CD8-positive, alpha-beta memory T cell (primary cell): ENCODE measurements at regions not wholly inside any gene's neighbourhood (a gene's known extent, or its start where the extent isn't known, plus 50 kb on each side); places are given as distances from the start of the nearest gene placed in this dataset.
"Not testable (repeated sequence)": the region's sequence is repeated elsewhere in the genome, so short reads cannot be mapped to it uniquely, and the experiment has no call there.

Experiments
- CTCF ChIA-PET: fragments of 350-600 bp; sonication (Branson Sonifier 250); formaldehyde crosslinking; loops from one replicate; lab custom pipeline; 2021; ENCODE audit warnings: antibody characterized with exemption; lab: Charles Lee
- POLR2A ChIA-PET: fragments of 350-600 bp; sonication (Branson Sonifier 250); formaldehyde crosslinking; loops from one replicate; lab custom pipeline; 2021; ENCODE audit warnings: antibody characterized with exemption; lab: Charles Lee
- DNase-seq, 5 donors: peaks; one replicate each; pipeline versions ENCODE4 v3.0.0 to v3.0.0-alpha.2; 2020 to 2022; ENCODE audit warnings: mixed read lengths in 1 of 5
- H3K27ac ChIP-seq: one replicate; pipeline ENCODE4 v1.7.0; 2013; ENCODE audit warnings: low read depth, mild to moderate bottlenecking, low read length, moderate library complexity
- H3K27me3 ChIP-seq: 2 replicates; pipeline ENCODE4 v1.7.0; 2013; ENCODE audit warnings: low read length, mild to moderate bottlenecking; ENCODE audit not compliant: insufficient read depth, poor library complexity, severe bottlenecking
- H3K36me3 ChIP-seq: 2 replicates; pipeline ENCODE4 v1.7.0; 2013; ENCODE audit warnings: mild to moderate bottlenecking, low read length, moderate library complexity; ENCODE audit not compliant: insufficient read depth
- H3K4me1 ChIP-seq: 2 replicates; pipeline ENCODE4 v1.7.0; 2013; ENCODE audit warnings: mild to moderate bottlenecking, low read length, moderate library complexity; ENCODE audit not compliant: insufficient read depth
- H3K4me3 ChIP-seq: 2 replicates; pipeline ENCODE4 v1.7.0; 2013; ENCODE audit warnings: mild to moderate bottlenecking, low read length
- H3K9me3 ChIP-seq: 2 replicates; pipeline ENCODE4 v1.7.0; 2013; ENCODE audit warnings: mild to moderate bottlenecking, low read length
- H3K27ac Mint-ChIP-seq, 8 donors: one replicate each; pipeline ENCODE4 v1.8.0; 2020 to 2021; ENCODE audit warnings: mixed read lengths in 8 of 8, mild to moderate bottlenecking in 6 of 8, inconsistent platforms in 3 of 8, moderate library complexity in 3 of 8
- H3K27me3 Mint-ChIP-seq, 2 donors: one replicate each; pipeline ENCODE4 v1.8.0; 2020 to 2021; ENCODE audit warnings: mixed read lengths in 2 of 2, mild to moderate bottlenecking in 1 of 2, moderate library complexity in 1 of 2
- H3K36me3 Mint-ChIP-seq, 3 donors: one replicate each; pipeline ENCODE4 v1.8.0; 2020 to 2021; ENCODE audit warnings: mixed read lengths in 3 of 3, inconsistent platforms in 1 of 3, mild to moderate bottlenecking in 1 of 3
- H3K4me1 Mint-ChIP-seq, 3 donors: one replicate each; pipeline ENCODE4 v1.8.0; 2020 to 2021; ENCODE audit warnings: mixed read lengths in 3 of 3, inconsistent platforms in 1 of 3, mild to moderate bottlenecking in 1 of 3
- H3K4me3 Mint-ChIP-seq, 7 donors: one replicate each; pipeline ENCODE4 v1.8.0; 2020 to 2021; ENCODE audit warnings: mixed read lengths in 7 of 7, mild to moderate bottlenecking in 6 of 7, moderate library complexity in 4 of 7, inconsistent platforms in 2 of 7
- H3K9me3 Mint-ChIP-seq, 5 donors: one replicate each; pipeline ENCODE4 v1.8.0; 2020 to 2022; ENCODE audit warnings: mixed read lengths in 5 of 5, mild to moderate bottlenecking in 3 of 5, moderate library complexity in 2 of 5, inconsistent platforms in 1 of 5

GRCh38 chr6:168189200-168190013, 110.4 kb upstream of the FRMD1 start:
- Mint-ChIP-seq H3K36me3 (no peaks in the 10 kb centered on the region), H3K27ac (no peak overlapping the region), H3K4me3 (peak overlapping the region in 1 of 7 donors; percentile 23), H3K4me1 (no peaks in the 10 kb centered on the region), H3K9me3 (no peaks in the 10 kb centered on the region), H3K27me3 (peaks cover 0 to 7% of the 10 kb centered on the region in 2 donors)
- H3K4me3 ChIP-seq = no peak overlapping the region
- DNase-seq = no peak
- no peaks in the 10 kb centered on the region for H3K9me3 ChIP-seq
- no peaks in the 10 kb centered on the region for H3K27me3 ChIP-seq
- H3K27ac ChIP-seq = no peak overlapping the region
- H3K36me3 ChIP-seq = no peaks in the 10 kb centered on the region
- H3K4me1 ChIP-seq = no peaks in the 10 kb centered on the region
- POLR2A ChIA-PET = no interaction called here
- CTCF ChIA-PET = no interaction called here

GRCh38 chr6:168188369-168189199, 109.6 kb upstream of the FRMD1 start:
- Mint-ChIP-seq H3K4me1 (no peaks in the 10 kb centered on the region), H3K27ac (no peak overlapping the region), H3K4me3 (peak overlapping the region in 1 of 7 donors; percentile 23), H3K36me3 (no peaks in the 10 kb centered on the region), H3K9me3 (no peaks in the 10 kb centered on the region), H3K27me3 (peaks cover 0 to 7% of the 10 kb centered on the region in 2 donors)
- DNase-seq = no peak
- no peaks in the 10 kb centered on the region for H3K36me3 ChIP-seq
- ChIA-PET POLR2A (no interaction called here), CTCF (no interaction called here)
- no peak overlapping the region for H3K4me3 ChIP-seq
- peaks cover 3% of the 10 kb centered on the region for H3K27me3 ChIP-seq
- no peaks in the 10 kb centered on the region for H3K9me3 ChIP-seq
- H3K27ac ChIP-seq = no peak overlapping the region
- H3K4me1 ChIP-seq = no peaks in the 10 kb centered on the region

DNA sequence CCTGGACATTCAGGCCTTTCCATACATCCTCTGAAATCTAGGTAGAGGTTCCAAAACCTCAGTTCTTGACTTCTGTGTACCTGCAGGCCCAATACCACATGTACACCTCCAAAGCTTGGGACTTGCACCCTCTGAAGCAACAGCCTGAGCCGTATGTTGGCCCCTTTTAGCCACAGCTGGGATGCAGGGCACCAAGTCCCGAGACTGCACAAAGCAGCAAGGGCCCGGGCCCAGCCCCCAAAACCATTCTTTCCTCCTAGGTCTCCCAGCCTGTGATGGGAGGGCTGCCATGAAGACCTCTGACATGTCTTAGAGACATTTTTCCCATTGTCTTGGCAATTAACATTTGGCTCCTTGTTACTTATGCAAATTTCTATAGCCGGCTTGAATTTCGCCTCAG, 107.4 kb upstream of the FRMD1 start:
- Mint-ChIP-seq H3K9me3 (peaks cover 0 to 3% (median 0%) of the 10 kb centered on the region in 5 donors), H3K4me1 (no peaks in the 10 kb centered on the region), H3K4me3 (no peak overlapping the region), H3K27ac (no peak overlapping the region), H3K36me3 (no peaks in the 10 kb centered on the region), H3K27me3 (peaks cover 4 to 7% of the 10 kb centered on the region in 2 donors)
- ChIA-PET POLR2A (no interaction called here), CTCF (no interaction called here)
- Histone ChIP-seq H3K27ac (no peak overlapping the region), H3K27me3 (peaks cover 3% of the 10 kb centered on the region), H3K36me3 (no peaks in the 10 kb centered on the region), H3K4me3 (no peak overlapping the region), H3K9me3 (no peaks in the 10 kb centered on the region), H3K4me1 (no peaks in the 10 kb centered on the region)
- no peak for DNase-seq

DNA sequence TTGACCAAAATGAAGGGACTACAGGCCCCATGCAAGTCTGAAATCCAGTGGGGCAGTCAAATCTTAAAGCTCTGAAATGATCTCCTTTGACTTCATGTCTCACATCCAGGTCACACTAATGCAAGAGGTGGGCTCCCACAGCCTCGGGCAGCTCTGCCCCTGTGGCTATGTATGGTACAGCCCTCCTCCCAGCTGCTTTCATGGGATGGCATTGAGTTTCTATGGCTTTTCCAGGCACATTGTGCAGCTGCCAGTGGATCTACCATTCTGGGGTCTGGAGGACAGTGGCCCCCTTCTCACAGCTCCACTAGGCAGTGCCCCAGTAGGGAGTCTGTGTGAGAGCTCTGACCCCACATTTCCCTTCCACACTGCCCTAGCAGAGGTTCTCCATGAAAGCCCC, 107.0 kb upstream of the FRMD1 start:
- H3K4me3 ChIP-seq, H3K4me3 Mint-ChIP-seq, H3K27ac ChIP-seq, DNase-seq, H3K9me3 ChIP-seq, H3K27ac Mint-ChIP-seq, CTCF ChIA-PET, H3K27me3 Mint-ChIP-seq, POLR2A ChIA-PET, H3K36me3 Mint-ChIP-seq, H3K4me1 ChIP-seq, H3K36me3 ChIP-seq, H3K4me1 Mint-ChIP-seq, H3K9me3 Mint-ChIP-seq, H3K27me3 ChIP-seq: not testable (repeated sequence)

DNA sequence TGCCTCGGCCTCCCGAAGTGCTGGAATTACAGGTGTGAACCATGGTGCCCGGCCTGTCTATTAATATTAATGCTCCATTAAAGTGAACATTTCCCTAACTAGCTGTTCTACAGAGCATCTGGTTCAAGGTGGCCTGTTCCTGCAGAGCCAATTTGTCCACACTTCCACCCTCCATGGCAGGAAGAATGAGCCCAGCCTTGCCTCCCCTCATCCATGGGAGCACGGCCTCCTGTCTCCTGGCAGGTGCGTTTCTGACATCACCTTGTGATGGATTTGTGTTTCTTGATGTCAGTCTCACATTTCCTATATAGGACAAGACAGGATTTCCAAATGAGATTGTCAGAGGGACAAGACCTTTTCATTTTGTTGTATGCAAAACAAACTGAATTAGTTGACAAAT, 105.7 kb upstream of the FRMD1 start:
- ChIA-PET POLR2A (no interaction called here), CTCF (no interaction called here)
- no peak overlapping the region for H3K27ac ChIP-seq
- DNase-seq = no peak
- no peak overlapping the region for H3K4me3 ChIP-seq
- H3K4me3 Mint-ChIP-seq = no peak overlapping the region
- no peaks in the 10 kb centered on the region for H3K4me1 ChIP-seq
- no peaks in the 10 kb centered on the region for H3K36me3 Mint-ChIP-seq
- no peaks in the 10 kb centered on the region for H3K4me1 Mint-ChIP-seq
- H3K27me3 ChIP-seq = peaks cover 3% of the 10 kb centered on the region
- H3K36me3 ChIP-seq = no peaks in the 10 kb centered on the region
- no peaks in the 10 kb centered on the region for H3K9me3 ChIP-seq
- no peak overlapping the region for H3K27ac Mint-ChIP-seq
- peaks cover 3 to 4% of the 10 kb centered on the region in 2 donors for H3K27me3 Mint-ChIP-seq
- H3K9me3 Mint-ChIP-seq = peaks cover 0 to 3% (median 0%) of the 10 kb centered on the region in 5 donors

- Mint-ChIP-seq H3K27ac (no peak overlapping the region), H3K27me3 (peaks cover 5 to 8% of the 10 kb centered on the region in 2 donors), H3K4me3 (no peak overlapping the region), H3K36me3 (no peaks in the 10 kb centered on the region), H3K4me1 (no peaks in the 10 kb centered on the region), H3K9me3 (peaks cover 0 to 3% (median 0%) of the 10 kb centered on the region in 5 donors)
- Histone ChIP-seq H3K9me3 (no peaks in the 10 kb centered on the region), H3K27ac (no peak overlapping the region), H3K4me1 (no peaks in the 10 kb centered on the region), H3K36me3 (no peaks in the 10 kb centered on the region), H3K4me3 (no peak overlapping the region), H3K27me3 (peaks cover 3% of the 10 kb centered on the region)
- ChIA-PET POLR2A (no interaction called here), CTCF (no interaction called here)
- DNase-seq = no peak
Observed at GRCh38 chr6:168183613-168183970, 104.6 kb upstream of the FRMD1 start.

- no peak overlapping the region for H3K4me3 Mint-ChIP-seq
- H3K9me3 Mint-ChIP-seq = peaks cover 0 to 3% (median 0%) of the 10 kb centered on the region in 5 donors
- peaks cover 3% of the 10 kb centered on the region for H3K27me3 ChIP-seq
- H3K27me3 Mint-ChIP-seq = peaks cover 7 to 9% of the 10 kb centered on the region in 2 donors
- no peak for DNase-seq
- H3K4me3 ChIP-seq = no peak overlapping the region
- H3K27ac ChIP-seq = no peak overlapping the region
- H3K27ac Mint-ChIP-seq = no peak overlapping the region
- no peaks in the 10 kb centered on the region for H3K4me1 Mint-ChIP-seq
- CTCF ChIA-PET = no interaction called here
- no peaks in the 10 kb centered on the region for H3K36me3 Mint-ChIP-seq
- H3K9me3 ChIP-seq = no peaks in the 10 kb centered on the region
- POLR2A ChIA-PET = no interaction called here
- no peaks in the 10 kb centered on the region for H3K4me1 ChIP-seq
- H3K36me3 ChIP-seq = no peaks in the 10 kb centered on the region
Observed at GRCh38 chr6:168182908-168183612, 104.0 kb upstream of the FRMD1 start.

GRCh38 chr6:168182366-168182765, 103.4 kb upstream of the FRMD1 start:
- ChIA-PET CTCF (no interaction called here), POLR2A (no interaction called here)
- Histone ChIP-seq H3K27me3 (peaks cover 3% of the 10 kb centered on the region), H3K27ac (no peak overlapping the region), H3K4me1 (no peaks in the 10 kb centered on the region), H3K4me3 (no peak overlapping the region), H3K36me3 (no peaks in the 10 kb centered on the region), H3K9me3 (no peaks in the 10 kb centered on the region)
- H3K4me3 Mint-ChIP-seq = no peak overlapping the region
- no peak overlapping the region for H3K27ac Mint-ChIP-seq
- no peaks in the 10 kb centered on the region for H3K36me3 Mint-ChIP-seq
- peaks cover 7 to 9% of the 10 kb centered on the region in 2 donors for H3K27me3 Mint-ChIP-seq
- DNase-seq = no peak
- no peaks in the 10 kb centered on the region for H3K4me1 Mint-ChIP-seq
- H3K9me3 Mint-ChIP-seq = peaks cover 0 to 3% (median 0%) of the 10 kb centered on the region in 5 donors
